A673 (cell line): ENCODE measurements at regions not wholly inside any gene's neighbourhood (a gene's known extent, or its start where the extent isn't known, plus 50 kb on each side); places are given as distances from the start of the nearest gene placed in this dataset.

Experiments used
- BruUV-seq: library from RNA; stranded (reverse); fragments of 400-500 nt; replicated peaks from 2 replicates; lab custom pipeline; 2021; lab: Mats Ljungman, UMichigan
- CTCF ChIA-PET: fragments of 300-600 bp; sonication (Branson Sonifier 250); formaldehyde crosslinking; loops from one replicate; lab custom pipeline; 2022; ENCODE audit warnings: antibody characterized with exemption; lab: Charles Lee
- POLR2A ChIA-PET: fragments of 300-600 bp; sonication (Branson Sonifier 250); formaldehyde crosslinking; loops from one replicate; lab custom pipeline; 2022; ENCODE audit warnings: antibody characterized with exemption; ENCODE audit not compliant: low non-redundant PET; lab: Charles Lee
- DNase-seq: peaks from one replicate; pipeline ENCODE4 v3.0.0-alpha.2; 2015; ENCODE audit warnings: low spot score
- H3K27ac ChIP-seq: fragments of 200-600 bp; sonication (generic); 2 replicates; pipeline ENCODE4 v1.5.1; 2016; ENCODE audit warnings: mixed run types, low read depth, mild to moderate bottlenecking, mixed read lengths, antibody characterized with exemption, low read length; ENCODE audit not compliant: poor library complexity, severe bottlenecking
- H3K27me3 ChIP-seq: fragments of 200-600 bp; sonication (generic); replicated peaks from 2 replicates; pipeline ENCODE4 v1.6.1; 2017; ENCODE audit warnings: mixed run types, low read depth, mild to moderate bottlenecking, mixed read lengths, antibody characterized with exemption, low read length; ENCODE audit not compliant: insufficient read depth, poor library complexity
- H3K36me3 ChIP-seq: fragments of 200-600 bp; sonication (generic); 2 replicates; pipeline ENCODE4 v1.6.1; 2016; ENCODE audit warnings: mixed run types, mild to moderate bottlenecking, mixed read lengths, antibody characterized with exemption, low read length; ENCODE audit not compliant: insufficient read depth, poor library complexity, severe bottlenecking
- H3K4me1 ChIP-seq: fragments of 200-600 bp; sonication (generic); 2 replicates; pipeline ENCODE4 v1.6.1; 2017; ENCODE audit warnings: mixed run types, mild to moderate bottlenecking, mixed read lengths, antibody characterized with exemption, low read length; ENCODE audit not compliant: insufficient read depth, poor library complexity, severe bottlenecking
- H3K4me3 ChIP-seq: fragments of 200-600 bp; sonication (generic); 2 replicates; pipeline ENCODE4 v1.5.1; 2016; ENCODE audit warnings: low read depth, mixed run types, mild to moderate bottlenecking, mixed read lengths, low read length; ENCODE audit not compliant: poor library complexity, severe bottlenecking
- H3K9me3 ChIP-seq: fragments of 200-600 bp; sonication (generic); 2 replicates; pipeline ENCODE4 v1.6.1; 2016; ENCODE audit warnings: mixed run types, low read depth, mild to moderate bottlenecking, mixed read lengths, antibody characterized with exemption, low read length; ENCODE audit not compliant: poor library complexity, severe bottlenecking
- EZH2 ChIP-seq: fragments of 200-600 bp; sonication (generic); IDR thresholded peaks from 2 replicates; pipeline ENCODE4 v1.6.1; 2017; ENCODE audit warnings: borderline replicate concordance, low read depth, mild to moderate bottlenecking, mixed read lengths, antibody characterized with exemption, low read length; ENCODE audit not compliant: poor library complexity, severe bottlenecking
- intact Hi-C: fragments of 100-400 bp; cut with micrococcal nuclease; formaldehyde crosslinking; loops from one replicate; pipeline ENCODE4 v1.10.0; 2022; ENCODE audit not compliant: unreplicated experiment
- TF ChIP-seq, protein P1 (sequence below): fragments of 300-800, 200-600 bp; sonication (generic); conservative IDR thresholded peaks from 2 replicates; pipeline ENCODE4 v1.5.1; 2017; ENCODE audit warnings: low read depth, mild to moderate bottlenecking, antibody characterized with exemption, low read length, moderate library complexity, mixed read lengths

DNA sequence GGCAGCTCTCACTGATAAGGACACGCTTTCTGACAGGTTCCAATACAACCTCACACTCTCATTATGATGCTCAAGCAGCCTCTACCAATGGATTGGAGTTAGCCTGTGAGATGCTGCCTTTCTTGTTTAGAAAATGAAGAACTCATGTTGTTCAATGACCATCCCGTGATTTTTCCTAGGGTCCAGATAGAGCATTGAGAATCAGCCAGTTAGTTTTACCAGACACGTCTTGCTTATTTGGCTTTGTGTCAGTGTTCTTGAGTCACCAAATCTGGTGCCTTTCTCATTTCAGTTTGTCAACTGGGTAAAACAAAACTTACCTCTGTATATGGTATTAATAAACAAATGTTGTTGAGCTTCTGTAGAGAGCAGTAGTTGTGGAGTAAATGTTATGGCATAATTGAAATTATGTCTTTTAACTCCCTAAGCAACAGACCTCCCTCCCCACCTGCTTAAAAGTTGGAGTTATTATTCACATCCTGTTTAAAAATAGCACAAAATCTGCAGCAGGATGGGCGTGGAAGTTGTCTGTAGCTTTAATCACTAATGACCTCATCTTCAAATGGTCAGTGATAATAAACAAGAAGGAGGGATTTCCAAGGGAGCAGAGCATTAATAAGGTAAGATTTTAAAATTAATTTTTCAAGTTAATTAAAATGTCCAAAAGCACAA, 167.3 kb downstream of the HRH4 start:
- TF ChIP-seq EZH2 = no peak
- TF ChIP-seq, protein P1, sequence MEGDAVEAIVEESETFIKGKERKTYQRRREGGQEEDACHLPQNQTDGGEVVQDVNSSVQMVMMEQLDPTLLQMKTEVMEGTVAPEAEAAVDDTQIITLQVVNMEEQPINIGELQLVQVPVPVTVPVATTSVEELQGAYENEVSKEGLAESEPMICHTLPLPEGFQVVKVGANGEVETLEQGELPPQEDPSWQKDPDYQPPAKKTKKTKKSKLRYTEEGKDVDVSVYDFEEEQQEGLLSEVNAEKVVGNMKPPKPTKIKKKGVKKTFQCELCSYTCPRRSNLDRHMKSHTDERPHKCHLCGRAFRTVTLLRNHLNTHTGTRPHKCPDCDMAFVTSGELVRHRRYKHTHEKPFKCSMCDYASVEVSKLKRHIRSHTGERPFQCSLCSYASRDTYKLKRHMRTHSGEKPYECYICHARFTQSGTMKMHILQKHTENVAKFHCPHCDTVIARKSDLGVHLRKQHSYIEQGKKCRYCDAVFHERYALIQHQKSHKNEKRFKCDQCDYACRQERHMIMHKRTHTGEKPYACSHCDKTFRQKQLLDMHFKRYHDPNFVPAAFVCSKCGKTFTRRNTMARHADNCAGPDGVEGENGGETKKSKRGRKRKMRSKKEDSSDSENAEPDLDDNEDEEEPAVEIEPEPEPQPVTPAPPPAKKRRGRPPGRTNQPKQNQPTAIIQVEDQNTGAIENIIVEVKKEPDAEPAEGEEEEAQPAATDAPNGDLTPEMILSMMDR = no peak
- DNase-seq = no peak
- no peak overlapping the region for H3K27ac ChIP-seq
- no peaks in the 10 kb centered on the region for H3K4me1 ChIP-seq
- no peaks in the 10 kb centered on the region for H3K36me3 ChIP-seq
- H3K27me3 ChIP-seq = peaks cover 13% of the 10 kb centered on the region
- CTCF ChIA-PET = no interaction called here
- intact Hi-C loops = no loop called here
- POLR2A ChIA-PET = no interaction called here
- H3K9me3 ChIP-seq = no peaks in the 10 kb centered on the region
- no TSS peak for BruUV-seq
- no peak overlapping the region for H3K4me3 ChIP-seq

DNA sequence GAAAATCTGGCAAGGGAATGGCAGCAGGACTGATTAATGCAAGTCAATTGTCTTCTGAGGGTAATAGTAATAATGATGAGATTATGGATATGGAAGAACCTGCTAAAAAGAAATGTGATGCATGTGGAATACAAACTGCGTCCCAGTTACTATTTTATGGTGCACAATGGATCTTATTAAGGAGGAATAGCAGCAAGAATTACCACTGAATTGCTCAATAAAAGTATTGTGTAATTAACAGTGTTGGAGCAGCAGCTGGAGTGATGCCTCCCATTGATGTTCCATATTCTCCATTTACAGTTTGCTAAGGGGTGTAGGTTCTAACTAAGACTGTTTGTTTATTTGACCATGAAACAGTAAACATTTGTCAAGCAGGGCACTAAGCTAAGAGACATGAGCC, 167.9 kb downstream of the HRH4 start:
- intact Hi-C loops = no loop called here
- H3K36me3 ChIP-seq = no peaks in the 10 kb centered on the region
- no peak for TF ChIP-seq EZH2
- TF ChIP-seq, protein P1 = no peak
- DNase-seq = no peak
- no peak overlapping the region for H3K4me3 ChIP-seq
- POLR2A ChIA-PET = no interaction called here
- H3K27ac ChIP-seq = no peak overlapping the region
- H3K27me3 ChIP-seq = peaks cover 13% of the 10 kb centered on the region
- H3K4me1 ChIP-seq = no peaks in the 10 kb centered on the region
- CTCF ChIA-PET = no interaction called here
- H3K9me3 ChIP-seq = no peaks in the 10 kb centered on the region
- BruUV-seq = no TSS peak

- Histone ChIP-seq H3K27me3 (peaks cover 13% of the 10 kb centered on the region), H3K4me1 (no peaks in the 10 kb centered on the region), H3K27ac (no peak overlapping the region), H3K36me3 (no peaks in the 10 kb centered on the region), H3K9me3 (no peaks in the 10 kb centered on the region), H3K4me3 (no peak overlapping the region)
- ChIA-PET CTCF (no interaction called here), POLR2A (no interaction called here)
- no peak for DNase-seq
- TF ChIP-seq EZH2 = no peak
- TF ChIP-seq, protein P1 = no peak
- BruUV-seq = no TSS peak
- intact Hi-C loops = no loop called here
Observed at GRCh38 chr18:24629921-24630320, 169.5 kb downstream of the HRH4 start.
